HG02885 (cell line): ENCODE measurements at regions not wholly inside any gene's neighbourhood (a gene's known extent, or its start where the extent isn't known, plus 50 kb on each side); places are given as distances from the start of the nearest gene placed in this dataset.
"Not testable (repeated sequence)": the region's sequence is repeated elsewhere in the genome, so short reads cannot be mapped to it uniquely, and the experiment has no call there.

Experiments
- ATAC-seq: cut with Tn5 transposase; IDR thresholded peaks from one replicate; pipeline ENCODE4 v1.9.1; 2021; ENCODE audit warnings: mild to moderate bottlenecking; ENCODE audit not compliant: unreplicated experiment, poor library complexity

DNA sequence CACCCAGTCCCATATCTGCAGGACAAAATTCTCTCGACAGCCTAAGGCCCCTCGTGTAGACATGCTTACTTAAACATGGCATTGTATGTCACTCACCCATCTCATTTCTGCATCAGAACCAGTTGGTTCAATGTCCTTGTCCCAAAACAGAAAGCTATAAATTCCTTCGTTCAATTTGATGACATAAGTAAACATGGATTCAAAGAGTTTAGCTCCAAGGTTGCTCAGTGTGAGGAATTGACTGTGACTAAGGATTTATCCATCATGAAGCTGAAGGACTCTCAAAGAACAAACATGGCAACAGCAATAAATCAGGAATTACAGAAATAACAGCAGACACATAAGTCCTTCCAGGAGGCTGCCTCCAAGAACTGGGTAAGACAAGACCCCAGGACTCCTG, 237.2 kb downstream of the TOMM20 start:
- ATAC-seq: no peak

DNA sequence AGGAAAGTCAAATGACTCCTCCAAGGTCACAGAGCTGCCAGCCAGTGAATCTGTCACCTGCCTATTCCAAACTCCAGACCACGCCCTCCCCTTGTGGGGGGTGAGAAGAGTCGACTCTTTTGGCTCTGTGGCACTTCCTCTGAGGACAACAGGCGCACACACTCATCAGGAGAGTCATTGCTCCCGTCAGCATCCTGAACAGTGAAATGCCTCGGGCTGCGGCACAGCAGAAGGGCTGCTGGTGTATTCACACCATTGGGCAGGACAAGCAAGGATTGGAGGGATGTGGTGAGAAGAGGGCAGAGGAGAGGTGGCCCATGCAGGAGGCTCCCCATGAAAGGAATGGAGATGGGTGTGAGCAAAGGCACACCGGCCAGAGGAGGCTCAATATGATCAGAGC, 239.0 kb downstream of the TOMM20 start:
- no peak for ATAC-seq

DNA sequence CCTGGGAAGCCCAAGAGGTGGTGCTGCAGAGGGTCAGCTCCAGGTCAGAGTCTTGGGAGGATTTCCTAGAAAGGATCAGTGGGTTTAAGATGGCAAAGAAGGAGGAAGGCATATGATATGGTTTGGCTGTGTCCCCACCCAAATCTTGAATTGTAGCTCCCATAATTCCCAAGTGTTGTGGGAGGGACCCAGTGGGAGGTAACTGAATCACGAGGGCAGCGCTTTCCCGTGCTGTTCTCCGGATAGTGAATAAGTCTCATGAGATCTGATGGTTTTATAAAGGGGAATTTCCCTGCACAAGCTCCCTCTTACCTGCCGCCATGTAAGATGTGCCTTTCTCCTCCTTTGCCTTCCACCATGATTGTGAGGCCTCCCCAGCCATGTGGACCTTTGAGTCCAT, 240.4 kb downstream of the TOMM20 start:
- ATAC-seq: not testable (repeated sequence)

DNA sequence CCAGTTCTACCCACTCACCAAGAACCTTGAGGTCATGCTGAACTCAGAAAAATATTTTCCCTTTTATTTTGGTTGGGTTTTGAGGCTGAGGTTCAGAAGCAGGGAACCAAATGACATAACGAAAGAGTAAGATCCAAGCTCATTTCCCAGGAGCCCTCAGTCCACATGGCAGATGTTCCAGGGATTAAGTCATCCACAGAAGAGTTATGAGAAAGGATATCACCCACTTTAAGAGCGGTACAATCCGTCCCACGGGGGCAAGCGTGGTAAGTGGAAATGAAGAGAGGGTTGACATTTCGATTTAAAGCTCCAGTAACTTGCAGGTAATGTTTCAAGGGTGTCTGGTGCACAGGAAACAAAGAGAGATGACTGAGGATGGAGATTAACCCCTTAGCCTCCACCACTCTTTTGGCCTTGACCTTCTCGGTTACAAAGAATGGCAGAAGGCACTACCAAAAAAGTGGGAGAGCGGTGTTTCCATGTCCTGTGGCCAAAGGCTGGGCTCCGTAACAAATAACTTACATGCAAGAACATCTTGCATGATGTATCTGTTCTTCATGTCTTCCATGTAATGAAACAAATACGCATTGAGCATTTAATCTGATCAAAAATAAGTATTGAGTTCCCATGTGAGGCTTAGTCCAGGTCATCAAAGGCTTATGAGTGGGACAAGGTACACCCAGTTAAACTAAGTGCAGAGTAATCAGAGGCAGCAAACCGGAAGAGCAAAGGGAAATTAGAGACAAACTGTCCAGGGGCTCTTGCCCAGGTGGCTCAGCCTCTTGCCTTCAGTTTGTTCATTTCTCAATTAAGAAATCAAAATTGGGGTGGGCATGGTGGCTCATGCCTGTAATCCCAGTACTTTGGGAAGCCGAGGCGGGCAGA, 241.4 kb downstream of the TOMM20 start:
- no peak for ATAC-seq

DNA sequence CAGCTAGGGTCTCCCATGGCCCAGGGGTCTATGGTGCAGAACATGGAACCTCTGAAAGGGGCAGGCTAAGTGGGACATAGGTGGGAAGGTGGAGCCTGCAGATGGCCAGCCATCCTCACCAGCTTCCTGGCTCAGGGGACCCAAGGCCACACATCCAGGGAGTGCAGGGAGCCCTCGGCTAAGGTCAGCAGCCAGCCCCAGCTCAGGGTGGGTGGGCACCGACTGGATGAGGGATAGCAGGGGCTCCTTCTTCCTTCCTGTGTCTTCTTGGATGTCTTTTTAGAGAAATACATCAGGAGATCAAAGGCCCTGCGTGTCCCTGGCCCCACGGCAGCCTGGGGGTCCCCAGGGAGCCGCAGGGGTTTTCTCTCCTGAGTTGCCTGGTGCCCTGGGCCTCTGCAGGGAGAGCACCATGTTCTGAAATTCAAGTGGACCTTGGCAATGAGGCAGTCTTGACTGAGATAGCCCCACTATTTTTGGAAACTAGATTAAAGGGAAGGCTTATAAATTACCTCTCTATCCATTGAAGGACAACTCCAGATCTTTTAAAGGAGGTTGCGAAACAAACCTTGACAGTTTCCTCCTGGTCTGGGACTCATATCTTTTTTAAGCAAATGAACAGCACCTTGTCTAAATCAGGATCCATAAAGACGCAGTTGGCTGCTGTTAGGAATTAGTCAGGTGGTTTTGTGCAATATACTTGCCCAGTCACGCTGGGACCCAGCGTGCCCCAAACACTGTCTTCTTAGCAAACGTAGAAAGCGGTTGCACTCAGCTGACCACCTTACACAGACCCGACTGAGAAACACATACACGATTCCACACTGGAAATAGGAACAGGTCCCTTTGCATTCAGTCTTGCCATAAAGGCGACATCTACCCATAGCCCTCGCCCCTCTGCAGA, 242.3 kb downstream of the TOMM20 start:
- no peak for ATAC-seq

DNA sequence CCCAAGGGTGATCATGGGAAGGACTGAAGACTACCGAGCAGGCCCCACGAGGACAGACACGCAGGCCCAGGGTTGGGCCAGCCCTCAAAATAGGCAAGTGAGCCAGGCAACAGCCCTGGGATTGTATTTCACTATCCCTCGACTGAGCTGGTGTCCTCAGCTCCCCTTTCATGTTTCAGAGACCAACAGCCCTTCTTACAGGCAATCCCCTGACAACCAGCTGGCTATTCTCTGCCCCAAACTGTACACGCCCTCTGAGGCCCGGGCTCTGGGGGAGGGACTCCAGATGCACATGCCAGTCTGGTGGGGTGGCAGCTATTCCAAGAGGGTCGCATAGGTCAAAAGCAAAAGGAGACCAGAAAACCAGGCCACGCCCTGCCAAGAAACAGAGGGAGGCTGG, 243.0 kb downstream of the TOMM20 start:
- ATAC-seq: no peak

DNA sequence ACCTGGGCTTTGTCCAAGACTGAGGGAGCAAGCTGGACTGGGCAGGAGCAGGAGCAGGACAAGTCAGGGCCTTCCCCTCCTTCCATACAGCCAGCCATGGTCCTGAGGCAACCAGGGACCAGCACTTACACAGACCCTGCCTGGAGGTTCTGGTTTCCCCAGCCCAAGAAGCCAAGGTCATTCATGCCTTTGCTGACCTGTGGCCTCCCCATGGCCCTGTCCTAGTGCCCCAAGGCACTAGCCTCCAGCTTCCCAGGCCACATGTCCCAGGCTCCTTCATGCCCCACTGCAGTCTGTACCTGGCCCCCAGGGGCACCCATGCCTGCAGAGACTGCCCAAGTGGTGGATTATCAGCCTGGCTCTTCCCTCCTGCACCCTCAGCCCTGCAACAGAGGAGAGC, 243.9 kb downstream of the TOMM20 start:
- no peak for ATAC-seq

DNA sequence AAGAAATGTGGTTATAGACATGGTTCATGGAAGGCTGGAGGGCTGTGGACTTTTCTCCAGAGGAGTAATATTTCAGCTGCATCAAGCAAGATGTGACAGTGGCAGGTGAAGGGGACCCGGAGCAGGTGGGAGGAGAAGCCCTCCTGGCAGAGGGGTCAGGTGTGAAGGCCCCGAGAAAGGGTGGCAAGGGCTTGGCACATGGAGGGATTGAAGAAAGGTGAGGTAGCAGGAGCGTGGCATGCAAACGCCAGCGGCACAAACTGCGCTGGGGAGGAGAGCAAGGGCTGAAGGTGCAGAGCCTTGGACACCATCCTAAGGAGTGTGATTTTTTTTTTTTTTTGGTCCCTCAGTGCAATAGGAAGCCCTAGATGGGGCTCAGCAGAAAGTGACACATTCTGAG, 244.6 kb downstream of the TOMM20 start:
- ATAC-seq: no peak

DNA sequence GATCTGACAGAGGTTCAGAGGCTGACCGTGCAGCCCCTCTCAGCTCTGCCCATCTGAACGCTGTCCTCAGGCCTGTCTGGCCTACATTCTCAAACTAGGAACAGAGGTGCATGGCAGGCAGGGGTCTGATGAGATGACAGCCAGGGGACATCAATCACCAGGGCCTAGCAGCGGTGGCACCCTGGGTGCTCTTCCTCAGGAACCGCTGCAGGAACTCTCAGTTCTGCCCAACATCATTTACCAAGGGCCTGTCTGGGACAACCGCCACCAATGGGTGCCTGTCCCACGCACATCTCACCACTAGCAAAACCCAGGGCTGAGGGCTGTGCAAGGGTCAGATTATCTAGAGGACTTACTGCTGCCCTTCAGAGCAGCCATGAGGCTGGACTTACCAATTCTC, 245.7 kb downstream of the TOMM20 start:
- no peak for ATAC-seq

DNA sequence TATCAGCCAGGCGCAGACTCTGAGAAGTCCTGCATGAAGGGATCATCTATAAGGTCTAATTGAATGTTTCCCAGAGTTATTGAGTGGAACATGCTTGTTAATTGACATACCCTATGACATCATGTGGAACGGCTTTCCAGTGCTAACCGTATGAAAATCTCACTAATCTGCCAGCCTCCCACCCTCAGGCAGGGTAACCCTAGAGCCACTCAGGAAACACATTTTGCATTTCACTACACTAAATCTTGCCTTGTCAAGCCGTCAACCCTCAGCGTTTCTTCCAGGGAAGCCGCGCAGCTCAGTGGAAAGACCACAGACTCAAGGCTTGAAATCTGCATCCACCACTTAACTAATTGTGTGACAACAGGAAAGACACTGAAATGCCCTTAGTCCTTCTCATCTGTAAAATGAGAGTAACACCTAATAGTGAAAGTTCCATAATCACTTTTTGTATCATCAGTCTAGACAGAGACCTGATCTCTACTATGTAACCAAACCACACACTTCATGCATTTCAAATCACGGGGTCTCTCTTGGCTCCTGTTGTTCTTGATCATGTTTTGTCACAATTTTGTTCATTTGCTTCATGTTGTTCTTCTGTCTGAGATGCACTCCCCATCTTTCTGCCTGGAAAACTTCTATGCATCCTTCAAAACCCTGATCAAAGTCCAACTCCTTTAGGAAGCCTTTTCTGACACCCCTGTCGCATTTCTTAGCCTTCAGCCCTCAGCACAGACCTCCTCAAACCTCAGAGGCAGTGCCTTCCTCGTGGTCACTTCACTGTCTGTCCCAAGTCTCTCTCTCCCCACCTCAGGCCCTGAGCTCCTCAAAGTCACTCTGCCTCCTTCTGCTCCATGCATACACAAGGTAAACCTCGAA, 246.5 kb downstream of the TOMM20 start:
- ATAC-seq: peak; percentile 81

DNA sequence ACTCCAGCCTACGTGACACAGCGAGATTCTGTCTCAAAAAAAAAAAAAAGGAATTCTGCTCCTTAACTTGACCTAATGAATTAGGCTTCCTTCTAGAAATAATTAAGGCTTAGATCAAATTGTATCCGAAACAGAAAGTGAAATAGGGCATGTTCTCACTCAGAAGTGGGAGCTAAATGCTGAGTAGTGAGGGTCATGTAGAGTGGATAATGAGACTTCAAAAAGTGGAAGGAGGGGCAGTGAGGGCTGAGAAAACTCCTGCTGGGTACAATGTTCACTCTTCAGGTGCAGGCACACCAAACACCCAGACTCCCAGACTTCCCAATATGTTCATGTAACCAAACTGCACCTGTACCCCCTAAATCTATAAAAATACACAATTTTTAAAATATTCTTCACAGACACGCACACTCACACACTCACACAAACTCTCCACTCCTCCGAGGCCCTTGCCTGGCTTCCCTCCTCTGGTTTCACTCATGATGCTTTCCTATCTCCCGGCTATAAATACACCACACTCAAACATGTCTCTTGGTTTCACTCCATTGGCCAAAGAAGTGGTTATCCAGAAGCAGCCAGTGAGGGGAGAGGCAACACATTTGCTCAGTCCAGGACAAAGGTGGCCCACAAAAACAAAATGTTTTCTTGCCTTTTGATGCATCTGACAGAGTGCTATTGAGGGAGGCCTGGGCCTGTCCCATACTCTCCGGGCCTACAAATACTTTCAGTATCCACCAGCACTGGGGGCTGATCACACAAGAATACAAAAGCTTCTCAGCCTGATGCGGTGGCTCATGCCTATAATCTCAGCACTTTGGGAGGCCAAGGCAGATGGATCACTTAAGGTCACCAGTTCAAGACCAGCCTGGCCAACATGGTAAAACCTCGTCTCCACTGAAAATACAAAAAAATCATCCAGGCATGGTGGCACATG, 249.2 kb downstream of the TOMM20 start:
- no peak for ATAC-seq

DNA sequence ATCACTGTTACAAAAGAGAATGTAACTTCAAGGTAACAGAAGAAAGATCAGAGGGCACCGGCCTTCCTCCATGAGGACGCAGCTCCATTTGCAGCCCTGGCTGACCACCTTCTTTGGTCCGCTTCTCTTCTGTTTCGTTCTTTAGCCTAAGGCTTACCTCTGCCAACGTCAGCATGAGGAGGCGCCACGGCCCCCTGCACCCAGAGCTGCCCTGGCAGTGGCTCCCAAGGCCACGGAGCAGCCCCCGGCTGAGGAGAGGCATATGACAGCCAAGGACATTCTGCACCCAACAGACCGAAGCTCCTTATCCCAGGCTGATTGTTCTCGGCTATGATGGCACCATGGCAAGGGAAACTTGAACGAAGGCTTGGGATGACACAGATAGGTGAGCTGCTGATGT, 250.3 kb downstream of the TOMM20 start:
- no peak for ATAC-seq

DNA sequence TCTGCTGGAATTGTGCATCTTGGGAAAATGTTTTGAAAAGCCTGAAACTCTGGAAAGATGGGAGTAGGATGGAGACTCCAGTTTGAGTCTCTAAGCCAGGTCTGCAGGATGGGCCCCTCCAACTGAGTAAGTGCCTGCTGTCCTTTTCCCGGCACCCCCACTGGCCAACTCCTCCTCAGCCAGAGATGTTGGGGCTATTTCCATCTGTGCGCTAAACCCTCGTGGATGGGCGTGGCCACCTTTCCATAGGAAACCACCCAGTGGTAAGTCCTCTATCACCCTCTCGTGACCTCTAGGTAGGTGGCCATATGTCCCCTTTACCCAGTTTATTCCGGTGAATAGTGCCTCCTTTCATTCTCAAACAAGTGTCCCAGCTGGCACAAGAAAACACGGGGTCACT, 250.9 kb downstream of the TOMM20 start:
- ATAC-seq: no peak

DNA sequence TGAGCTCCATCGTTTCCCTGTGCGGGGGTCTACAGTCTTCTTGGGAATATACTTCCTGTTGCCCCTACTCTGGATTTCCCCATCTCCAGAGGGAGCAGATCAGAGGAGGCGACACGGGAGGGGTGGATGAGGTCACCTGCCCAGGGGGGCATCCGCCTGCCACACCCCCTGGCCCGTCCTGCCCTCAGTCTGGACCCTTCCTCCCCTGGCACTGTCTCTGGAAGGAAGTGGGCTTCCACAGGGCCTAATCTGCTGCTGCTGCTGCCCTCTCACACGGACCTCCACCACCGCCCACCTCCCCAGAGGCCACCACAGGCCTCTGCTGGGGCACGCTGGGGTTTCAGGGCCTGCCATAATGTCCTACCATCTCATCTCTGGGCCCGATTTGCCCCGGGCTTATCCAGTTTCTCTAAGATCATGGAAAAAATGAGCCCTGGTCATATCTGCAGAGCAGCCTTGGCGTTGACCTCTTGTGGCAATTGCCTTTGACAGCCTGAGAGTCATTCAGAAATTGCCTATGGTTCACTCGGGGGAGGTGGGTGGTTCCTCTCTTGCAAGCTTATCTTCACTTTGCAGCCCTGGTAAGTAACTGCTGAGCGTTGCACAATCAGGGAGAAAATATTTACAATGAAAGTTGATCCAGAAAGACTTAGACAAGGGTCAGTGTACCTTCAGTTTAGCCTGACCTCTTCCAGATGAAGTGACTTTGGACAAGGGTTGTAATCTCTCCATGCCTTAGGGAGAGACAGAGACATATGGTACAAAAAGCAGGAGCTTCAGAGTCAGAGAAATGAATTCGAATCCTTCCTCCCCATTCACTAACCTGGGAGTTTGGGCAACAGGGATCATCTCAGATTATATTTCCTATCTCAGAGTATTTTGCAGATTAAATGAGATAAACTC, 252.4 kb downstream of the TOMM20 start:
- no peak for ATAC-seq

DNA sequence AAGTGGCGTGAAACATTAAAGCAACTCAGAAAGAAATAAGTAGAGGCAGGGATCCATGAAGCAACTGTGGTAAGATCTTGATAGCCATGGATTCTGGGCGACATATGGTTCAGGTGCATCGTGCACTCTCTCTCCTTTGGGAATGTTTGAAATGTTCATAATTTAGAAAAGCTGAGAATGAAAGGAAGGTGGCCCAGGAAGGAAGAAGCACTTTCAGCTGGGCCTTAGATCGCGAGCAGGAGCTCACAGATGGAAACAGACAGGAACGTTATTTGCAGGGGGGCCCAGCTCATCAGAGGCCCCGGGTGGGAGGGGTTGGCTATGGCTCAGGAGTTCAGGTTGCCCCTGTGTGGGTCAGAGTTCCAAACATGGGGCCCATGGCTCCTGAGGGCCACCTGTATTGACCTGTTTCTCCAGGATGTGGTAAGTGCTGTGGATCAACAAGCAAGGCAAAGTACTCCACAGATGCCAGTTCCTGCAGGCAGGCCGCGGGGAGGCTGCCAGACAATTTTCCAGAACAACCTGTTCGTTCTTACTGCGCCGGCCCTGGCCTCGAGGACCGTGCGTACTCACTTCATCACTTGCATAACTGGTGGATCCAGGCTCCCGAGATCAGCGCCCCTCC, 253.2 kb downstream of the TOMM20 start:
- ATAC-seq: no peak

DNA sequence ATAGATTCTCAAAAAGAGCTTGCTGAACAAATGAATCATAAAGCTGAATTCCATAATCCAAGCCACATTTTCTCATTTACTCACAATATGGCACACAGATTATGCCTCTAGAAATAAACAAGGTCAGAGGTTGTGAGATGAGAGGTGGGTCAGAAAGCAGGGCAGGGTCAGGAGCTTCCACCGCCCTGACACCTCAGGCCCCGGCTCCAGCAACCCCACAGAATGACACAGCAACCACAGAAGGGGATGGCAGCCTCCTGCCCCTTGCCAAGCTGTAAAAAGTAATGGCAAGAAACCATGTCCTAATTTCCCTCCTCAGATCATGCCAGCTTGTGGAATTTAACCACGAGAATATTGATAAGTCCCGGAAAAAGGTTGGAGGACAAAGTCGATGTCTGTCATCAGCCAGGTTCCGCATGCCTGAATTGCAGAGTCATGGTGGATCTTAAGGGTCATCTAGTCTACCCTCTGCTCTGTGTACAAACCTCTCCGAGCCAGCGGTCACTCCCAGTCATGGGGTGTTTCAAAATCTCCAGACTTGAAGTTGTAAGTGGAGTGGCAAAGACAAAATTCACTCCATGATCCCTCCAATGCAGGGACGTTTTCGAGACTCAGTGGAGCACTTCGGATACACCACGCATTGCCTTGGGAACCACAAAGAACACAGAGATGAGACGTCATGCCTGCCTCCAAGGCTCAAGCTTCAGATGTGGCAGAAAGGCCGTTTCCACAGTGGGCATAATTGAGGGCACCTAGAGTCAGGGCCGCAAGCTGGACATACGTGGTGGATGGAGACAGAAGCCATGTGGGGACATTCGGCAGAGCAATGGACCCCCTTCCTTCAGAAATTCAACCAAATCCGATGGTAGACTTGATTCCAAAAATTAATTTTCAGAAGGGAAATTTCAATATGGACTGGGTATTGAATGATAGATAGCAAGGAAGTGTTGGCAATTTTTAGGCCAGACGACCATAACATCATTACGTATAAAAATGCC, 254.0 kb downstream of the TOMM20 start:
- no peak for ATAC-seq
